ENCODE measurements at regions not wholly inside any gene's neighbourhood (a gene's known extent, or its start where the extent isn't known, plus 50 kb on each side); places are given as distances from the start of the nearest gene placed in this dataset.
"Not testable (repeated sequence)": the region's sequence is repeated elsewhere in the genome, so short reads cannot be mapped to it uniquely, and the experiment has no call there.

- no peak for DNase-seq (ENCODE audit: low spot score)
These were observed 2313.8 kb downstream of the ARAP2 start for GRCh38 chr4:33930497-33930896.

- no peak for DNase-seq (ENCODE audit: low spot score)
These were observed 2313.3 kb downstream of the ARAP2 start for GRCh38 chr4:33931026-33931425.

- no peak for DNase-seq (ENCODE audit: low spot score)
These were observed 2304.0 kb downstream of the ARAP2 start for GRCh38 chr4:33940281-33940680.

- no peak for DNase-seq (ENCODE audit: low spot score)
These were observed 2302.5 kb downstream of the ARAP2 start for GRCh38 chr4:33941854-33942253.

GRCh38 chr4:33948921-33949320 is 2295.4 kb downstream of the ARAP2 start:
- no peak for DNase-seq (ENCODE audit: low spot score)

GRCh38 chr4:33953848-33954247 is 2290.5 kb downstream of the ARAP2 start:
- not testable (repeated sequence) for DNase-seq (ENCODE audit: low spot score)

GRCh38 chr4:33954759-33955158 is 2289.6 kb downstream of the ARAP2 start:
- DNase-seq (ENCODE audit: low spot score): no peak

GRCh38 chr4:33959519-33959918 is 2284.8 kb downstream of the ARAP2 start:
- DNase-seq (ENCODE audit: low spot score): no peak

- DNase-seq (ENCODE audit: low spot score): no peak
These were observed 2282.6 kb downstream of the ARAP2 start for GRCh38 chr4:33961761-33962160.

- DNase-seq (ENCODE audit: low spot score): no peak
These were observed 2277.5 kb downstream of the ARAP2 start for GRCh38 chr4:33966808-33967207.

- no peak for DNase-seq (ENCODE audit: low spot score)
These were observed 2270.0 kb downstream of the ARAP2 start for GRCh38 chr4:33974270-33974669.

GRCh38 chr4:33975995-33976394 is 2268.3 kb downstream of the ARAP2 start:
- no peak for DNase-seq (ENCODE audit: low spot score)

GRCh38 chr4:33979781-33980180 is 2264.5 kb downstream of the ARAP2 start:
- DNase-seq (ENCODE audit: low spot score): not testable (repeated sequence)

GRCh38 chr4:33980361-33980760 is 2264.0 kb downstream of the ARAP2 start:
- DNase-seq (ENCODE audit: low spot score): no peak

- no peak for DNase-seq (ENCODE audit: low spot score)
These were observed 2254.4 kb downstream of the ARAP2 start for GRCh38 chr4:33989820-33990443.

GRCh38 chr4:33996075-33996718 is 2248.1 kb downstream of the ARAP2 start:
- DNase-seq (ENCODE audit: low spot score): no peak

- DNase-seq (ENCODE audit: low spot score): no peak
These were observed 2246.0 kb downstream of the ARAP2 start for GRCh38 chr4:33998291-33998690.

- DNase-seq (ENCODE audit: low spot score): no peak
These were observed 2244.0 kb downstream of the ARAP2 start for GRCh38 chr4:34000356-34000755.

- not testable (repeated sequence) for DNase-seq (ENCODE audit: low spot score)
These were observed 2237.8 kb downstream of the ARAP2 start for GRCh38 chr4:34006540-34006939.

- DNase-seq (ENCODE audit: low spot score): no peak
These were observed 2234.4 kb downstream of the ARAP2 start for GRCh38 chr4:34009951-34010350.

GRCh38 chr4:34010751-34011519 is 2233.4 kb downstream of the ARAP2 start:
- no peak for DNase-seq (ENCODE audit: low spot score)

GRCh38 chr4:34035225-34035624 is 2209.1 kb downstream of the ARAP2 start:
- DNase-seq (ENCODE audit: low spot score): no peak

GRCh38 chr4:34037280-34037679 is 2207.0 kb downstream of the ARAP2 start:
- DNase-seq (ENCODE audit: low spot score): no peak
